ENCODE measurements at regions not wholly inside any gene's neighbourhood (a gene's known extent, or its start where the extent isn't known, plus 50 kb on each side); places are given as distances from the start of the nearest gene placed in this dataset.

DNA sequence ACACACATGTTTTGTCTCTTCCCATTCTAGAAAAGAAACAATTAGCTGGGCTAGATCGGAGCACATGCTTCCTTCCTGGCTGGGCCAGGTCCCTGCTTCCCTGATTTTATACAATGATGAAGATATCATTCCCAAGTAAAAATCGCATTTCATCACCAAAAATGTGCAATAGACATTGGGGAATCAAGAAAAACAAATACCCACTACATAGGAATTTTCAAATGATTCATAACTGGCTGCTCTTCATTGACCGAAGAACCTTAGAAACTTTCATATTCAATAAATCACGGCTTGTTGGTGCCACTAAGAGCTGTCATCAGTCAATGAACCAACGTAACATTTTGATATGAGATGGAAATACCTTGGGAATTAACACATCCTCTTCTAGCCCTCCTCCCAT, 373.6 kb upstream of the TRIB2 start:
- H3K4me3 ChIP-seq = no peak overlapping the region
- H3K4me1 ChIP-seq = no peaks in the 10 kb centered on the region
- H3K36me3 ChIP-seq = no peaks in the 10 kb centered on the region
- intact Hi-C loops (cut with DNase I) = no loop called here
- no peak overlapping the region for H3K27ac ChIP-seq
- H3K9ac ChIP-seq (ENCODE audit: low read depth in 2 of 2, low read length in 2 of 2) = no peak overlapping the region
- H3K27me3 ChIP-seq = no peaks in the 10 kb centered on the region
- TF ChIP-seq, protein P1, sequence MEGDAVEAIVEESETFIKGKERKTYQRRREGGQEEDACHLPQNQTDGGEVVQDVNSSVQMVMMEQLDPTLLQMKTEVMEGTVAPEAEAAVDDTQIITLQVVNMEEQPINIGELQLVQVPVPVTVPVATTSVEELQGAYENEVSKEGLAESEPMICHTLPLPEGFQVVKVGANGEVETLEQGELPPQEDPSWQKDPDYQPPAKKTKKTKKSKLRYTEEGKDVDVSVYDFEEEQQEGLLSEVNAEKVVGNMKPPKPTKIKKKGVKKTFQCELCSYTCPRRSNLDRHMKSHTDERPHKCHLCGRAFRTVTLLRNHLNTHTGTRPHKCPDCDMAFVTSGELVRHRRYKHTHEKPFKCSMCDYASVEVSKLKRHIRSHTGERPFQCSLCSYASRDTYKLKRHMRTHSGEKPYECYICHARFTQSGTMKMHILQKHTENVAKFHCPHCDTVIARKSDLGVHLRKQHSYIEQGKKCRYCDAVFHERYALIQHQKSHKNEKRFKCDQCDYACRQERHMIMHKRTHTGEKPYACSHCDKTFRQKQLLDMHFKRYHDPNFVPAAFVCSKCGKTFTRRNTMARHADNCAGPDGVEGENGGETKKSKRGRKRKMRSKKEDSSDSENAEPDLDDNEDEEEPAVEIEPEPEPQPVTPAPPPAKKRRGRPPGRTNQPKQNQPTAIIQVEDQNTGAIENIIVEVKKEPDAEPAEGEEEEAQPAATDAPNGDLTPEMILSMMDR (IDR thresholded peaks at IDR 0.05) = no peak
- H3K9me3 ChIP-seq = no peaks in the 10 kb centered on the region
- no peak for DNase-seq

DNA sequence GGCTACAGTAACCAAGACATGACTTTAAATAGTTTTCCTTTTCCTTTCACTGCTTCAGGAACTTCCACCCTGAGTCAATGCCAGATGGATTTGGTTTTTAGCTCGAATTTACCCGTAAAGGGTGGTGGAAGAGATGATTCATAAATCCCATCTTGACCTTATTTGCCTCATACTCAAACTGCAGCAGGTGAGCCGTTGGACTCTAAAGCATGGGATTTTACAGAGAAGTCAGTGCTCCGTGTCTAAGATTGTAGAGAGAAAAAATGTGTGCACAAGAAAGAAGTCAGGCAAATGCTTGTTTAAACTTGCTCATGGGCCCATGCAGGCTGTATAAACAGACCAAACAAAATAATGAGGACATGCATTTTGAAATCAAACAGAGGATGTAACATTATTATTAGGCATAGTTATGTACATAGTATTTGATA, 369.7 kb upstream of the TRIB2 start:
- no peak for DNase-seq
- Histone ChIP-seq H3K36me3 (no peaks in the 10 kb centered on the region), H3K27ac (no peak overlapping the region), H3K9me3 (no peaks in the 10 kb centered on the region), H3K4me3 (no peak overlapping the region), H3K9ac (ENCODE audit: low read depth in 2 of 2, low read length in 2 of 2) (no peak overlapping the region), H3K27me3 (no peaks in the 10 kb centered on the region), H3K4me1 (no peaks in the 10 kb centered on the region)
- intact Hi-C loops (cut with DNase I) = no loop called here
- TF ChIP-seq, protein P1 (IDR thresholded peaks at IDR 0.05) = no peak

DNA sequence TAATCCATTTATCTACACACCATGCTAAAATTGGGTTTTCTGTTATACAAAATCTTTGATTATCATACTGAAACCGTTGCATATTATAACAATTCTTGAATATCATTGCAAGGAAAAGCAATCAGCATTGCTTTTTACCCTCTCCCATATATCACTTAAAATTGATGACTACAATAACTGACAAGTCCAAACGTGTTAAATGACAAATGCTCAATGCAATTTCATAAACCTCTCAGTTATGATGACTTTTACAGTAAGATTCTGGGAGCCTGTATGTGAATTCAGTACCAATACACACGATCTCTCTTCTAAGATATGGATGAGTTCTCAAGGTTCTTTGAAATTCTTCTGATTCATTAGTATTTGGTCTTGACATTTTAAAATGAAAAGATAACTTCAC, 368.5 kb upstream of the TRIB2 start:
- H3K27ac ChIP-seq = no peak overlapping the region
- TF ChIP-seq, protein P1 (IDR thresholded peaks at IDR 0.05) = no peak
- no peaks in the 10 kb centered on the region for H3K36me3 ChIP-seq
- H3K27me3 ChIP-seq = no peaks in the 10 kb centered on the region
- no peaks in the 10 kb centered on the region for H3K9me3 ChIP-seq
- H3K4me1 ChIP-seq = no peaks in the 10 kb centered on the region
- H3K9ac ChIP-seq (ENCODE audit: low read depth in 2 of 2, low read length in 2 of 2) = no peak overlapping the region
- DNase-seq = no peak
- H3K4me3 ChIP-seq = no peak overlapping the region
- intact Hi-C loops (cut with DNase I) = no loop called here

DNA sequence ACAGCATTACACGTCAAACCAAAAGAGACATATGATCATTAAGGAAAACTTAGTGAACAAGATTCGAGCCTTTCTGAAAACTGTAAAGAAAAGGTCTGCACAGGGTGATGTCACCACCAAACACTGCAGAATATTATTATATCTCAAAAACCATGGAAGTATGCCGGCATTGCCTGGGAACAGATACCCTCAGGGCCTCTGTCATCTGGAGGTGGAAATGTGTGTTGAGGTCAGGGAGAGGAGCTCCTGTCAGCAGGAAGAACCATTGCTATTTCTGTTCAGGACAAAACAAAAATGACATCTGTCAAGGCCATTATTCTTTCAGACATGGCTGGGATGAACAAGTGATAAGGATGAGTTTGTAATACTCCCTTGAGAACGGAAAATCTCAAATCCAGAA, 365.9 kb upstream of the TRIB2 start:
- Histone ChIP-seq H3K27ac (no peak overlapping the region), H3K4me1 (no peaks in the 10 kb centered on the region), H3K9ac (ENCODE audit: low read depth in 2 of 2, low read length in 2 of 2) (no peak overlapping the region), H3K27me3 (no peaks in the 10 kb centered on the region), H3K36me3 (no peaks in the 10 kb centered on the region), H3K4me3 (no peak overlapping the region), H3K9me3 (no peaks in the 10 kb centered on the region)
- intact Hi-C loops (cut with DNase I) = no loop called here
- DNase-seq = no peak
- TF ChIP-seq, protein P1 (IDR thresholded peaks at IDR 0.05) = no peak

DNA sequence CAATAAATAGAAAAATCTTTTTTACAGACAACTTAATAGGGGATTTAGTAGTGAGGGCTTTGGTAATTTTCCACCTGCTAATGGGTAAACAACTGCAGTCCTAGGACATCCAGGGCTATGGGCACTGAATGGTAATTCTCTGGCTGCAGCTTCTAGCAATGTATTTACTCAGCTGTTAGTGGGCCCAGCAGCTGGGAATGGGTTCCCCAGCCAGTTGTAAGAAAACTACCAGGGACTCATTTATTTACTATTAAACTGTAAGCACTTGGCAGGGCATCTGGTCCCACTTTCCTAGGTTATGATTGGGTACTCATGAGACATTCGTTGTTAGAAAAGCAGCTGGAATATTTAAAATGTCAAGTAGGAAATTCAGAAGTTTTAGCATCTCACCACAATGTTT, 363.8 kb upstream of the TRIB2 start:
- H3K4me3 ChIP-seq = no peak overlapping the region
- H3K9ac ChIP-seq (ENCODE audit: low read depth in 2 of 2, low read length in 2 of 2) = no peak overlapping the region
- TF ChIP-seq, protein P1 (IDR thresholded peaks at IDR 0.05) = no peak
- no peak overlapping the region for H3K27ac ChIP-seq
- H3K9me3 ChIP-seq = no peaks in the 10 kb centered on the region
- DNase-seq = no peak
- no peaks in the 10 kb centered on the region for H3K4me1 ChIP-seq
- no peaks in the 10 kb centered on the region for H3K27me3 ChIP-seq
- H3K36me3 ChIP-seq = no peaks in the 10 kb centered on the region
- intact Hi-C loops (cut with DNase I) = no loop called here

DNA sequence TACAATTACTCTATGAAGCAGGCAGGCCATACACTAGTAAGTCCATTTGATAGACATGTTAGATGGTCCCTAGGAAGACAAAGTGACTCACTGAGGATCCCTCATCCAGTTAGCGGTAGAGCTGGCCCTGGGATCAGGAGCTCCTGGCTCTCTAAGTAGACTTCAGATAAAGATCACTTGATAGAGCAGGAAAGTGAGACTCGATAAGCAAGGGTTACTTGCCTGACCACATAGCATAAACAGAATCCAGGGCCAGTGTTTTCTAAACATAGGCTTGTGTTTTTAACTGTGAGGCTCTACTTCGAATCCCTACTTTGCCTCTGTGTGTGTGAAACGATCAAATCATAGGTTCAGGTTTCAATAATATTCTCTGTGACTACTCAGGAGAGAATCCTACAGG, 355.2 kb upstream of the TRIB2 start:
- Histone ChIP-seq H3K4me3 (no peak overlapping the region), H3K27ac (no peak overlapping the region), H3K27me3 (no peaks in the 10 kb centered on the region), H3K36me3 (no peaks in the 10 kb centered on the region), H3K9me3 (no peaks in the 10 kb centered on the region), H3K9ac (ENCODE audit: low read depth in 2 of 2, low read length in 2 of 2) (no peak overlapping the region), H3K4me1 (no peaks in the 10 kb centered on the region)
- intact Hi-C loops (cut with DNase I) = no loop called here
- no peak for DNase-seq
- TF ChIP-seq, protein P1 (IDR thresholded peaks at IDR 0.05) = no peak

All from colonic mucosa (tissue), 4 donors.